ENCODE measurements at regions not wholly inside any gene's neighbourhood (a gene's known extent, or its start where the extent isn't known, plus 50 kb on each side); places are given as distances from the start of the nearest gene placed in this dataset.

DNA sequence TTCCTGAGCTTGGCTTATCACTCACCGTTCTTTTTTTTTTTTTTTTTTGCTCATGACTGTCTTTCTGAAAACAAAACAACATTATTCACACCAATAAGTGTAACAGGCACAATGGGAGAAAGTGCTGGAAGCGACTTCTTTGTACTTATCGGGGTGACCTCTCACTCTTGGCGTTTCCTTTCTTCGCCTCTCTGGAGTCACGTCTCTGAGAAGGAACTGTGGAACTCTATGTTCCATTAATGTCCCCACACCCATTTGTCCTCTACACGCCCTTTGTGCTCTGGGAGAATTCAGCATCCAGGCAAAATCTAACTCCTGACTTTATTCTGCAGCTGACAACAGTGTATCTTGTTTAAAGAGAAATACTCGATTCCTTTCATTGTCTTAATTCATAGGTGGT, 70.8 kb upstream of the FAM204A start:
- Histone ChIP-seq H3K4me1 (ENCODE audit: insufficient read depth, low read length) (no peaks in the 10 kb centered on the region), H3K79me2 (ENCODE audit: insufficient read depth, low read length) (no peaks in the 10 kb centered on the region), H3K4me3 (replicated peaks in 1 of 3; ENCODE audit: insufficient read depth in 1 of 3, low read depth in 2 of 3, low read length in 3 of 3) (no peak overlapping the region), H3K9ac (ENCODE audit: insufficient read depth, low read depth, low read length) (no peak overlapping the region), H3K27ac (ENCODE audit: extremely low read length, insufficient read depth, low read length) (no peak overlapping the region), H4K20me1 (ENCODE audit: insufficient read depth, low read length) (no peaks in the 10 kb centered on the region), H3K36me3 (replicated peaks in 1 of 2; ENCODE audit: control insufficient read depth in 1 of 2, insufficient read depth in 2 of 2, low read length in 2 of 2) (no peaks in the 10 kb centered on the region), H3K4me2 (ENCODE audit: low read depth, low read length) (no peak overlapping the region), H2AFZ (ENCODE audit: low read length) (no peak overlapping the region), H3K9me3 (ENCODE audit: low read length) (no peaks in the 10 kb centered on the region), H3K27me3 (ENCODE audit: control insufficient read depth in 1 of 2, insufficient read depth in 2 of 2, low read length in 2 of 2) (peaks cover 0 to 41% of the 10 kb centered on the region in 2 experiments; a peak in 2 of 5 replicates)
- ATAC-seq (no peak), FAIRE-seq (no peak), DNase-seq (ENCODE audit: low spot score) (no peak)
- TF ChIP-seq ZNF883 (CRISPR knock-in tag; IDR thresholded peaks at IDR 0.05; ENCODE audit: not compliant biosample characterization) (no peak), ZNF367 (CRISPR knock-in tag; IDR thresholded peaks at IDR 0.05; ENCODE audit: borderline replicate concordance) (no peak), ZNF790 (CRISPR knock-in tag; IDR thresholded peaks at IDR 0.05; ENCODE audit: borderline replicate concordance) (no peak), NR3C1 (CRISPR knock-in tag; IDR thresholded peaks at IDR 0.05) (no peak), ZNF235 (CRISPR knock-in tag; IDR thresholded peaks at IDR 0.05; ENCODE audit: borderline replicate concordance) (no peak), ZNF30 (CRISPR knock-in tag; IDR thresholded peaks at IDR 0.05) (no peak), TBP (CRISPR knock-in tag; IDR thresholded peaks at IDR 0.05) (no peak), JUNB (CRISPR knock-in tag; IDR thresholded peaks at IDR 0.05; ENCODE audit: borderline replicate concordance) (no peak)
- TF ChIP-seq, protein P1, sequence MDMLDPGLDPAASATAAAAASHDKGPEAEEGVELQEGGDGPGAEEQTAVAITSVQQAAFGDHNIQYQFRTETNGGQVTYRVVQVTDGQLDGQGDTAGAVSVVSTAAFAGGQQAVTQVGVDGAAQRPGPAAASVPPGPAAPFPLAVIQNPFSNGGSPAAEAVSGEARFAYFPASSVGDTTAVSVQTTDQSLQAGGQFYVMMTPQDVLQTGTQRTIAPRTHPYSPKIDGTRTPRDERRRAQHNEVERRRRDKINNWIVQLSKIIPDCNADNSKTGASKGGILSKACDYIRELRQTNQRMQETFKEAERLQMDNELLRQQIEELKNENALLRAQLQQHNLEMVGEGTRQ (IDR thresholded peaks at IDR 0.05; ENCODE audit: low read depth, low read length), result no peak
- TF ChIP-seq, protein P1 (CRISPR knock-in tag; IDR thresholded peaks at IDR 0.05; ENCODE audit: borderline replicate concordance), result no peak
- in situ Hi-C loops (cut with HindIII; ENCODE audit: extremely low pct_ligation_motif_present, low pct_unique_long_range_greater_than_20kb) (no loop called here), intact Hi-C loops (cut with micrococcal nuclease; ENCODE audit: unreplicated experiment) (no loop called here)
- BruUV-seq (replicated peaks), result no TSS peak
- ChIA-PET POLR2A (no interaction called here), CTCF (ENCODE audit: low intra/inter-chr PET ratio, low total read pairs) (no interaction called here)
- 21% methylated on average over 8 of the region's 8 CpGs for WGBS (ENCODE audit: low lambda C conversion rate)
